ENCODE measurements at regions not wholly inside any gene's neighbourhood (a gene's known extent, or its start where the extent isn't known, plus 50 kb on each side); places are given as distances from the start of the nearest gene placed in this dataset.

DNA sequence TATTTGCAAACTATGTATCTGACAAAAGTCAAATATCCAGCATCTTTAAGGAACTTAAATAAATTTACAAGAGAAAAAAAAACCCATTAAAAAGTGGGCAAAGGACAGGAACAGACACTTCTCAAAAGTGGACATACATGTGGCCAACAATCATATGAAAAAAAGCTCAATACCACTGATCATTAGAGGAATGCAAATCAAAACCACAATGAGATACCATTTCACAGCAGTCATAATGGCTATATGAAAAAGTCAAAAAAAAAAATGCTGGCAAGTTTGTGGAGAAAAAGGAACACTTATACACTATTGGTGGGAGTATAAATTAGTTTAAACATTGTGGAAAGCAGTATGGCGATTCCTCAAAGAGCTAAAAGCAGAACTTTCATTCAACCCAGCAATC lies 130.3 kb upstream of the LHCGR start:
- intact Hi-C loops (cut with DNase I): no loop called here
- 95% methylated on average over 1 of the region's 1 CpG for WGBS
- no peak for ATAC-seq

DNA sequence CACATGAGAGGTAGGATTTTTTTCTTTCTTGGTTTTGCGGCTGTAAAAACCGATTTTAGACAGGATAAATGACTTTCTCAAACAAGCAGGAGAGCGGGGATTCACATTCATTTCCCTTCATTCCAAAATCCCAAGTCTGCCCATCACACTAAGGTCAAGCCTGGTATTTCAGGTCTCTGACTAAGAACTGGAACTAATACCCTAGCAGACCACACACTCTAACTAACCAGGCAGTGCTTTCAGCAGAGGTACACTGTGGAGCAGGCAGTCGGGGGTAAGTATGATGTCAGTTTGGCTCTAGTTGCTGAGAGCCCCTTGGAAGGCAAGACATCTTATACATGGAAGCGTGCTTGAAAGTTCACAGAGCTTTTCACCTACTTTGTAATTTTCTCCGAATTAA lies 128.1 kb upstream of the LHCGR start:
- Histone ChIP-seq H3K4me1 (ENCODE audit: control insufficient read depth, insufficient read depth, low read length) (no peaks in the 10 kb centered on the region), H3K9me3 (ENCODE audit: control insufficient read depth, low read length) (no peaks in the 10 kb centered on the region), H3K27ac (ENCODE audit: low read length) (no peak overlapping the region), H3K27me3 (ENCODE audit: control insufficient read depth, insufficient read depth) (no peaks in the 10 kb centered on the region), H3K4me3 (ENCODE audit: low read length) (no peak overlapping the region)
- ATAC-seq (no peak), DNase-seq (no peak)
- 87% methylated on average over 6 of the region's 6 CpGs for WGBS
- intact Hi-C loops (cut with DNase I): no loop called here

More for the DNA sequence above, 130.3 kb upstream of the LHCGR start:
- Histone ChIP-seq H3K4me3 (ENCODE audit: low read length) (no peak overlapping the region), H3K27ac (ENCODE audit: low read length) (no peak overlapping the region), H3K9me3 (ENCODE audit: control insufficient read depth, low read length) (no peaks in the 10 kb centered on the region), H3K4me1 (ENCODE audit: control insufficient read depth, insufficient read depth, low read length) (no peaks in the 10 kb centered on the region), H3K27me3 (ENCODE audit: control insufficient read depth, insufficient read depth) (no peaks in the 10 kb centered on the region)
- no peak for DNase-seq

GRCh38 chr2:48874282-48874681 lies 118.8 kb upstream of the LHCGR start:
- 89% methylated on average over 2 of the region's 2 CpGs for WGBS
- ATAC-seq (no peak), DNase-seq (no peak)
- Histone ChIP-seq H3K4me3 (ENCODE audit: low read length) (no peak overlapping the region), H3K27ac (ENCODE audit: low read length) (no peak overlapping the region), H3K27me3 (ENCODE audit: control insufficient read depth, insufficient read depth) (no peaks in the 10 kb centered on the region), H3K4me1 (ENCODE audit: control insufficient read depth, insufficient read depth, low read length) (no peaks in the 10 kb centered on the region), H3K9me3 (ENCODE audit: control insufficient read depth, low read length) (no peaks in the 10 kb centered on the region)
- intact Hi-C loops (cut with DNase I): no loop called here

DNA sequence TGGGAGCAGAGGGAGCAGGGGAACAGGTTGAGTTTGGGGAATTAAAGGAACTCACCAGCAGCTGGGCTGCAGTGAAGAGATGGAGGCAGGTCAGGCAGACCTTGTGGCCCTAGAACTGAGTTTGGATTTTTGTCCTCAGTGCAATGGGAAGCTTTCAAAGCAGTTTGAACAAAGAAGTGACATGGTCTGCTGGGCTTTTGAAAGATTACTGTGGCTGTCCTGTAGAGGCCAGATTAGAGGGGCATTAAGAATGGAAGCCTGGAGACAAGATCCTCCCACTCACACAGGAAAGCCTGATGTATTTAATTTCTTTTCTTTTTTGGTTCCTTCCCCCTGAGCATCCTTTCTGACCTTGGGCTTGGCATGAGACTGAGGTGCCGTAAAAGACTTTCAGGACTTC lies 118.1 kb upstream of the LHCGR start:
- no peaks in the 10 kb centered on the region for H3K4me1 ChIP-seq (ENCODE audit: control insufficient read depth, insufficient read depth, low read length)
- no peak overlapping the region for H3K27ac ChIP-seq (ENCODE audit: low read length)
- H3K27me3 ChIP-seq (ENCODE audit: control insufficient read depth, insufficient read depth): no peaks in the 10 kb centered on the region
- no peak for ATAC-seq
- H3K4me3 ChIP-seq (ENCODE audit: low read length): no peak overlapping the region
- WGBS: 90% methylated on average over 1 of the region's 1 CpG
- H3K9me3 ChIP-seq (ENCODE audit: control insufficient read depth, low read length): no peaks in the 10 kb centered on the region
- intact Hi-C loops (cut with DNase I): no loop called here
- no peak for DNase-seq

DNA sequence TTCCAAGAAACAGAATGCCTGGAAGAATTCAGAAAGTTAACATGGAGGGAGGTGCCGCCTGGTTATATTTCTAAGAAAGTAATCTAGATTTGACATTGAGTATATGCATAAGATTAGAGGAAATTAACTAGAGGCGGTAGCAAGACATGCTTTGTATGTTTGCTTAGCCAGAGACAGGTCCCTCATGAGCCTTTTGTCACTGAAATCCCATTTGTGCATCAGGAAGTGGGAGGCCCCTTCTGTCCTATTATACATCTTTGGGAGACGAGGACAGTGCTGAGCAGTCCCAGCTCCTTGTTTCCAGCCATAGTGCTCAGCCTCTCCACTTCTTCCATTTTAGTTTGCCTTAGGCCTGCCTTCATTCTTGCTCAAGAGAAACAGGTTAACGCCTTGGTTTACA lies 115.4 kb upstream of the LHCGR start:
- WGBS: 62% methylated on average over 4 of the region's 4 CpGs
- no peak for ATAC-seq
- Histone ChIP-seq H3K27me3 (ENCODE audit: control insufficient read depth, insufficient read depth) (no peaks in the 10 kb centered on the region), H3K27ac (ENCODE audit: low read length) (no peak overlapping the region), H3K9me3 (ENCODE audit: control insufficient read depth, low read length) (no peaks in the 10 kb centered on the region), H3K4me1 (ENCODE audit: control insufficient read depth, insufficient read depth, low read length) (no peaks in the 10 kb centered on the region), H3K4me3 (ENCODE audit: low read length) (no peak overlapping the region)
- DNase-seq: no peak
- intact Hi-C loops (cut with DNase I): no loop called here

- 54% methylated on average over 2 of the region's 2 CpGs for WGBS
- Histone ChIP-seq H3K4me3 (ENCODE audit: low read length) (no peak overlapping the region), H3K27ac (ENCODE audit: low read length) (no peak overlapping the region), H3K27me3 (ENCODE audit: control insufficient read depth, insufficient read depth) (no peaks in the 10 kb centered on the region), H3K4me1 (ENCODE audit: control insufficient read depth, insufficient read depth, low read length) (no peaks in the 10 kb centered on the region), H3K9me3 (ENCODE audit: control insufficient read depth, low read length) (no peaks in the 10 kb centered on the region)
- DNase-seq (no peak), ATAC-seq (no peak)
- intact Hi-C loops (cut with DNase I): no loop called here
Measured at GRCh38 chr2:48870503-48870902, 115.0 kb upstream of the LHCGR start.

- no peak for ATAC-seq
- WGBS: 37% methylated on average over 2 of the region's 2 CpGs
- Histone ChIP-seq H3K27me3 (ENCODE audit: control insufficient read depth, insufficient read depth) (no peaks in the 10 kb centered on the region), H3K9me3 (ENCODE audit: control insufficient read depth, low read length) (no peaks in the 10 kb centered on the region), H3K27ac (ENCODE audit: low read length) (no peak overlapping the region), H3K4me1 (ENCODE audit: control insufficient read depth, insufficient read depth, low read length) (no peaks in the 10 kb centered on the region), H3K4me3 (ENCODE audit: low read length) (no peak overlapping the region)
- intact Hi-C loops (cut with DNase I): no loop called here
- DNase-seq: no peak
Measured at GRCh38 chr2:48865704-48866103, 110.2 kb upstream of the LHCGR start.

GRCh38 chr2:48860380-48860779 lies 104.9 kb upstream of the LHCGR start:
- intact Hi-C loops (cut with DNase I): no loop called here
- Histone ChIP-seq H3K27ac (ENCODE audit: low read length) (no peak overlapping the region), H3K4me3 (ENCODE audit: low read length) (no peak overlapping the region), H3K9me3 (ENCODE audit: control insufficient read depth, low read length) (no peaks in the 10 kb centered on the region), H3K27me3 (ENCODE audit: control insufficient read depth, insufficient read depth) (no peaks in the 10 kb centered on the region), H3K4me1 (ENCODE audit: control insufficient read depth, insufficient read depth, low read length) (no peaks in the 10 kb centered on the region)
- 53% methylated on average over 2 of the region's 2 CpGs for WGBS
- DNase-seq (no peak), ATAC-seq (no peak)

DNA sequence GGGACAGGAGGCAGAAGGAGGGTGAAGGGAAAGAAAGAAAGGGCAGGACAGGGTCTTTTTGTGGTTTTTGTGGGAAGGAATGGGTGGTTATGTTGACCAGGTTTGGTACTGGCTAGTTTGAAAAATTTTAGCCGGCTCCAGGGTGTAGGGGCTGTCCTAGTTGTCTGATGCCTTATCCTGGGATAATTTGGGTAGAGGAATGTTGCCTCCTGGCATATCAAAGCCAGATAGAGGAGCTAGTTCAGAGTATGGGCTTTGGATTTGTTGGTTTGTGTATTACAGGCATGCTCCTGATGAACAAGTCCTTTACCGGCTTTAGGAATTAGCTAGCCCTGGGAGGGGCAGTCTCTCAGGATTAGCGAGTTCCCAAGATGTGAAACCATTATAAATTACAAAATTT lies 101.1 kb upstream of the LHCGR start:
- no peaks in the 10 kb centered on the region for H3K9me3 ChIP-seq (ENCODE audit: control insufficient read depth, low read length)
- H3K4me3 ChIP-seq (ENCODE audit: low read length): no peak overlapping the region
- WGBS: 78% methylated on average over 3 of the region's 3 CpGs
- H3K27me3 ChIP-seq (ENCODE audit: control insufficient read depth, insufficient read depth): no peaks in the 10 kb centered on the region
- no peak overlapping the region for H3K27ac ChIP-seq (ENCODE audit: low read length)
- intact Hi-C loops (cut with DNase I): no loop called here
- H3K4me1 ChIP-seq (ENCODE audit: control insufficient read depth, insufficient read depth, low read length): no peaks in the 10 kb centered on the region
- ATAC-seq (no peak), DNase-seq (no peak)

- Histone ChIP-seq H3K9me3 (ENCODE audit: control insufficient read depth, low read length) (no peaks in the 10 kb centered on the region), H3K27me3 (ENCODE audit: control insufficient read depth, insufficient read depth) (no peaks in the 10 kb centered on the region), H3K4me1 (ENCODE audit: control insufficient read depth, insufficient read depth, low read length) (no peaks in the 10 kb centered on the region), H3K4me3 (ENCODE audit: low read length) (no peak overlapping the region), H3K27ac (ENCODE audit: low read length) (no peak overlapping the region)
- ATAC-seq (no peak), DNase-seq (no peak)
- 94% methylated on average over 4 of the region's 4 CpGs for WGBS
- intact Hi-C loops (cut with DNase I): no loop called here
Measured at GRCh38 chr2:48856144-48856543, 100.6 kb upstream of the LHCGR start.

DNA sequence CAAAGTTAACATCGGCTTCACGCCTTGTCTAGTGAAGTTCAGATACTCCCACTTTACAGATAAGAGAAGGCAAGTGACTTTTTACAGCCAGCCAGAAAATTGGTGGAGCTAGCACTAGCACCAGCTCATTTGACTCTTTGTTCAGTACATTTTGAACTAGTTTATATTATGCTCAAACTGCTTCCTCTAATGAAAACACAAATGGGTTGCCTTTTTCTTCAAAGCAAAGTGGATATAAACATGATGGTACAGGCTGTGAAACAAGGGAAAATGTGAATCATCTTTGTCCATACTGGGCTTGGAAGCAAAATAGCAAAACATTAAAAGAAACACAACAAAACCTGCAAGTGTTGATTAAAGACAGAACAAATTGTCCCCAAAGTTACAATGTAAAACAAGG lies 99.6 kb upstream of the LHCGR start:
- ATAC-seq (no peak), DNase-seq (no peak)
- intact Hi-C loops (cut with DNase I): no loop called here
- Histone ChIP-seq H3K4me3 (ENCODE audit: low read length) (no peak overlapping the region), H3K9me3 (ENCODE audit: control insufficient read depth, low read length) (no peaks in the 10 kb centered on the region), H3K27ac (ENCODE audit: low read length) (no peak overlapping the region), H3K4me1 (ENCODE audit: control insufficient read depth, insufficient read depth, low read length) (no peaks in the 10 kb centered on the region), H3K27me3 (ENCODE audit: control insufficient read depth, insufficient read depth) (no peaks in the 10 kb centered on the region)
- 47% methylated on average over 2 of the region's 2 CpGs for WGBS

DNA sequence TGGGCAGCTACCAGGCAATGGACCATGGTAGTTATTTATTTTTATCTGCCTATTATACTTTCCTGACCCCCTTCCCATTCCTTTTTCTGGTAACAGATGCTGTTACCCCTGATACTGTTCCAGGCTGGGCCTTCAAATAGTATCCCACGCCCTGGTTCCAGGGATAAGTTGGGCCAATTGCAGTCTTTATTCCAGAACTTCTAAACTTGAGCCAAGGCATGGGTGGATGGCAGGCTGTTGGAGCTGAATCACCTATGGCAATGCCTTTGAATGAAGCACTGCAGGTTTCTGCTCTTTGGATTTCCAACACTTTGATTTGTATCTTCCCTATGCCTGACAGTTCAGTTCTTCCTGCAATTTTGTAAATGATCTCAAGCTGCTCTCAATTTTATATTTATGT lies 99.2 kb upstream of the LHCGR start:
- DNase-seq (no peak), ATAC-seq (no peak)
- Histone ChIP-seq H3K9me3 (ENCODE audit: control insufficient read depth, low read length) (no peaks in the 10 kb centered on the region), H3K27me3 (ENCODE audit: control insufficient read depth, insufficient read depth) (no peaks in the 10 kb centered on the region), H3K27ac (ENCODE audit: low read length) (no peak overlapping the region), H3K4me1 (ENCODE audit: control insufficient read depth, insufficient read depth, low read length) (no peaks in the 10 kb centered on the region), H3K4me3 (ENCODE audit: low read length) (no peak overlapping the region)
- WGBS: 85% methylated on average over 1 of the region's 1 CpG
- intact Hi-C loops (cut with DNase I): no loop called here
